Stimulated activated CD8-positive, alpha-beta memory T cell treated with anti-CD3 and anti-CD28 coated beads, Interleukin-12 subunit alpha, Interleukin-12 subunit beta, amount 100 ng/mL, for 24 hours (primary cell): ENCODE measurements at regions not wholly inside any gene's neighbourhood (a gene's known extent, or its start where the extent isn't known, plus 50 kb on each side); places are given as distances from the start of the nearest gene placed in this dataset.

Source experiments
- DNase-seq: peaks from one replicate; pipeline ENCODE4 v3.0.0-alpha.2; 2020; ENCODE audit errors: extremely low read depth

- DNase-seq, result no peak
Measured at GRCh38 chr13:77480066-77480465, 55.4 kb upstream of the SCEL start.

- no peak for DNase-seq
Measured at GRCh38 chr13:77479326-77479725, 56.2 kb upstream of the SCEL start.

- DNase-seq, result no peak
Measured at GRCh38 chr13:77477299-77477848, 58.1 kb upstream of the SCEL start.

GRCh38 chr13:77476456-77476855, 59.0 kb upstream of the SCEL start:
- DNase-seq, result no peak

- no peak for DNase-seq
Measured at GRCh38 chr13:77475345-77476084, 60.0 kb upstream of the SCEL start.

GRCh38 chr13:77470986-77471385, 64.5 kb upstream of the SCEL start:
- no peak for DNase-seq

- DNase-seq, result no peak
Measured at GRCh38 chr13:77466753-77467422, 68.6 kb upstream of the SCEL start.

GRCh38 chr13:77465603-77466195, 69.8 kb upstream of the SCEL start:
- no peak for DNase-seq

- no peak for DNase-seq
Measured at GRCh38 chr13:77460195-77460594, 75.3 kb upstream of the SCEL start.

- no peak for DNase-seq
Measured at GRCh38 chr13:77459592-77459991, 75.9 kb upstream of the SCEL start.

- DNase-seq, result no peak
Measured at GRCh38 chr13:77458736-77459135, 76.8 kb upstream of the SCEL start.

- no peak for DNase-seq
Measured at GRCh38 chr13:77457966-77458365, 77.5 kb upstream of the SCEL start.

GRCh38 chr13:77456271-77456670, 79.2 kb upstream of the SCEL start:
- no peak for DNase-seq

GRCh38 chr13:77449265-77449664, 86.2 kb upstream of the SCEL start:
- no peak for DNase-seq

GRCh38 chr13:77448689-77449088, 86.8 kb upstream of the SCEL start:
- no peak for DNase-seq

- no peak for DNase-seq
Measured at GRCh38 chr13:77443511-77443910, 92.0 kb upstream of the SCEL start.

GRCh38 chr13:77437267-77437666, 98.2 kb upstream of the SCEL start:
- no peak for DNase-seq

- no peak for DNase-seq
Measured at GRCh38 chr13:77434289-77434688, 101.2 kb upstream of the SCEL start.

GRCh38 chr13:77431449-77431848, 104.1 kb upstream of the SCEL start:
- DNase-seq, result no peak

- DNase-seq, result no peak
Measured at GRCh38 chr13:77430377-77430951, 103.6 kb upstream of the MYCBP2 start.

GRCh38 chr13:77429320-77430142, 102.6 kb upstream of the MYCBP2 start:
- peak; percentile 21 for DNase-seq

- no peak for DNase-seq
Measured at GRCh38 chr13:77425705-77426104, 98.8 kb upstream of the MYCBP2 start.
